ENCODE measurements at regions not wholly inside any gene's neighbourhood (a gene's known extent, or its start where the extent isn't known, plus 50 kb on each side); places are given as distances from the start of the nearest gene placed in this dataset.

- ChIA-PET POLR2A (no interaction called here), CTCF (ENCODE audit: low intra/inter-chr PET ratio) (no interaction called here)
- DNase-seq (ENCODE audit: extremely low read depth in 1 of 4, low spot score in 3 of 4) (no peak), FAIRE-seq (no peak), ATAC-seq (no peak)
- Histone ChIP-seq H3K4me1 (replicated peaks in 1 of 2; ENCODE audit: control insufficient read depth in 2 of 2, insufficient read depth in 2 of 2, low read length in 2 of 2) (no peaks in the 10 kb centered on the region), H4K20me1 (replicated peaks; ENCODE audit: control insufficient read depth, insufficient read depth, low read length) (no peaks in the 10 kb centered on the region), H3K9me1 (ENCODE audit: control insufficient read depth, insufficient read depth, low read length) (no peaks in the 10 kb centered on the region), H3K9ac (ENCODE audit: insufficient read depth in 1 of 2, low read depth in 2 of 2, low read length in 2 of 2) (no peak overlapping the region), H3K36me3 (ENCODE audit: control insufficient read depth, insufficient read depth, low read length) (no peaks in the 10 kb centered on the region), H3K79me2 (ENCODE audit: control insufficient read depth, insufficient read depth, low read length) (no peaks in the 10 kb centered on the region), H3K27ac (ENCODE audit: extremely low read depth, low read depth, low read length) (no peak overlapping the region), H3K27me3 (ENCODE audit: control insufficient read depth in 2 of 2, insufficient read depth in 2 of 2, low read length in 2 of 2) (no peaks in the 10 kb centered on the region), H3K9me3 (replicated peaks; ENCODE audit: control insufficient read depth, insufficient read depth, low read depth, low read length) (no peaks in the 10 kb centered on the region), H2AFZ (ENCODE audit: low read depth, low read length) (no peak overlapping the region), H3K4me2 (ENCODE audit: insufficient read depth, low read length) (no peak overlapping the region), H3K4me3 (no peak overlapping the region)
- no TSS peak for BruUV-seq (replicated peaks)
- intact Hi-C loops (cut with micrococcal nuclease) (no loop called here), in situ Hi-C loops (cut with MboI) (no loop called here)
- TF ChIP-seq LEF1 (IDR thresholded peaks at IDR 0.05) (no peak), BHLHE40 (IDR thresholded peaks at IDR 0.05; ENCODE audit: low read length) (no peak), SAP30 (IDR thresholded peaks at IDR 0.05; ENCODE audit: borderline replicate concordance, insufficient read depth, low read depth, low read length, poor library complexity, severe bottlenecking) (no peak), ZNF174 (CRISPR knock-in tag; IDR thresholded peaks at IDR 0.05) (no peak), ZFP1 (CRISPR knock-in tag; IDR thresholded peaks at IDR 0.05) (no peak), RBM14 (IDR thresholded peaks at IDR 0.05; ENCODE audit: borderline replicate concordance, insufficient read depth, low read depth, low read length) (no peak), TOE1 (IDR thresholded peaks at IDR 0.05; ENCODE audit: borderline replicate concordance) (no peak), TOE1 (CRISPR knock-in tag; IDR thresholded peaks at IDR 0.05; ENCODE audit: borderline replicate concordance, low read depth) (no peak), ZNF778 (CRISPR knock-in tag; IDR thresholded peaks at IDR 0.05) (no peak), FOXJ3 (CRISPR knock-in tag; IDR thresholded peaks at IDR 0.05) (no peak), NR1H2 (CRISPR knock-in tag; IDR thresholded peaks at IDR 0.05) (no peak), ZNF165 (CRISPR knock-in tag; IDR thresholded peaks at IDR 0.05; ENCODE audit: borderline replicate concordance) (no peak), ZNF232 (CRISPR knock-in tag; IDR thresholded peaks at IDR 0.05) (no peak), ZNF561 (CRISPR knock-in tag; conservative IDR thresholded peaks at IDR 0.05) (no peak), NR4A1 (CRISPR knock-in tag; IDR thresholded peaks at IDR 0.05) (no peak), NR4A1 (tag; IDR thresholded peaks at IDR 0.05) (no peak), PRPF4 (IDR thresholded peaks at IDR 0.05; ENCODE audit: insufficient read depth, low read depth, low read length, poor library complexity, severe bottlenecking) (no peak), PCBP1 (IDR thresholded peaks at IDR 0.05; ENCODE audit: low read depth, low read length, poor library complexity, severe bottlenecking) (no peak), USF1 (CRISPR knock-in tag; IDR thresholded peaks at IDR 0.05) (no peak), HBP1 (CRISPR knock-in tag; IDR thresholded peaks at IDR 0.05) (no peak)
These were observed 223.1 kb upstream of the GRIP1 start for GRCh38 chr12:66902020-66902419.

Measured in K562 (cell line).